Transverse colon (tissue), 4 donors: ENCODE measurements at regions not wholly inside any gene's neighbourhood (a gene's known extent, or its start where the extent isn't known, plus 50 kb on each side); places are given as distances from the start of the nearest gene placed in this dataset.

Experiments used
- EP300 ChIP-seq: sonication (generic); formaldehyde crosslinking; IDR thresholded peaks from one replicate; pipeline ENCODE4 v1.6.1; 2017; ENCODE audit warnings: antibody characterized with exemption, low read depth
- POLR2A ChIP-seq: fragments of 450-650 bp; IDR thresholded peaks from one replicate; pipeline ENCODE4 v1.6.1; 2016; ENCODE audit warnings: antibody characterized with exemption, mild to moderate bottlenecking, moderate library complexity
- POLR2AphosphoS5 ChIP-seq, 3 donors: sonication (generic); formaldehyde crosslinking; IDR thresholded peaks; one replicate each; pipeline ENCODE4 v1.6.1; 2016; ENCODE audit warnings: antibody characterized with exemption in 3 of 3
- TF ChIP-seq, protein P1 (sequence below), 5 experiments: fragments of 200-600 bp in 3 of 5; fragments of 450-650 bp in 2 of 5; sonication (generic) in 3 of 5; IDR thresholded peaks; 1 replicate in 2 of 5; 2 replicates in 3 of 5; pipeline ENCODE4 v1.5.1; 2016 to 2017; ENCODE audit warnings: antibody characterized with exemption in 5 of 5, inconsistent platforms in 3 of 5, mild to moderate bottlenecking in 2 of 5, moderate library complexity in 1 of 5

DNA sequence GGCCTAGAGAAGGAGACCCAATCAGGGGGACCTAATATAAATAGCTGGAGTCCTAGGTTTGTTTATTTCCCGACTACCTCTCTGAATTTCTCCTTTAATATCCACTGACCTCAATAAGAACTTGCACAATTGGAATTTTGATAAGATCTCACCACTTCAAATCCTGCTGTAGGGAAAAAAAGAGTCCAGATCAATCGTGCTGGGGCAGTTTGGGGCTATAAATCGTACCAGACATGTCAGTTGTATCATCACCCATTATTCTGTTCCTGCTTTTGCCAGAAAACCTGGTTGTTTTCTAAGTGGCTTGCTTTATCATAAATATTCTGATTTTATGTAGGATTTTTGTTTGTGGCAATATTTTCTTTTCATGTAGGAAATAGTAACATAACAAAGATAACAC, 281.3 kb downstream of the DIPK2A start:
- no peak for TF ChIP-seq EP300
- no peak for TF ChIP-seq POLR2AphosphoS5 (IDR thresholded peaks at IDR 0.05)
- no peak for TF ChIP-seq POLR2A
- TF ChIP-seq, protein P1, sequence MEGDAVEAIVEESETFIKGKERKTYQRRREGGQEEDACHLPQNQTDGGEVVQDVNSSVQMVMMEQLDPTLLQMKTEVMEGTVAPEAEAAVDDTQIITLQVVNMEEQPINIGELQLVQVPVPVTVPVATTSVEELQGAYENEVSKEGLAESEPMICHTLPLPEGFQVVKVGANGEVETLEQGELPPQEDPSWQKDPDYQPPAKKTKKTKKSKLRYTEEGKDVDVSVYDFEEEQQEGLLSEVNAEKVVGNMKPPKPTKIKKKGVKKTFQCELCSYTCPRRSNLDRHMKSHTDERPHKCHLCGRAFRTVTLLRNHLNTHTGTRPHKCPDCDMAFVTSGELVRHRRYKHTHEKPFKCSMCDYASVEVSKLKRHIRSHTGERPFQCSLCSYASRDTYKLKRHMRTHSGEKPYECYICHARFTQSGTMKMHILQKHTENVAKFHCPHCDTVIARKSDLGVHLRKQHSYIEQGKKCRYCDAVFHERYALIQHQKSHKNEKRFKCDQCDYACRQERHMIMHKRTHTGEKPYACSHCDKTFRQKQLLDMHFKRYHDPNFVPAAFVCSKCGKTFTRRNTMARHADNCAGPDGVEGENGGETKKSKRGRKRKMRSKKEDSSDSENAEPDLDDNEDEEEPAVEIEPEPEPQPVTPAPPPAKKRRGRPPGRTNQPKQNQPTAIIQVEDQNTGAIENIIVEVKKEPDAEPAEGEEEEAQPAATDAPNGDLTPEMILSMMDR (IDR thresholded peaks at IDR 0.05) = no peak
